ENCODE measurements at regions not wholly inside any gene's neighbourhood (a gene's known extent, or its start where the extent isn't known, plus 50 kb on each side); places are given as distances from the start of the nearest gene placed in this dataset.

- Mint-ChIP-seq H3K27me3 (peaks cover 10% of the 10 kb centered on the region), H3K27ac (no peak overlapping the region), H3K36me3 (ENCODE audit: low read depth) (no peaks in the 10 kb centered on the region), H3K9me3 (peaks cover 7% of the 10 kb centered on the region), H3K4me1 (no peaks in the 10 kb centered on the region), H3K4me3 (no peak overlapping the region)
- no peak for ATAC-seq (replicated peaks)
Measured at GRCh38 chr3:139729300-139729699, 51.5 kb upstream of the NMNAT3 start.

GRCh38 chr3:139728414-139728813, 50.6 kb upstream of the NMNAT3 start:
- Mint-ChIP-seq H3K27me3 (peaks cover 9% of the 10 kb centered on the region), H3K4me3 (no peak overlapping the region), H3K9me3 (peaks cover 5% of the 10 kb centered on the region), H3K27ac (no peak overlapping the region), H3K36me3 (ENCODE audit: low read depth) (no peaks in the 10 kb centered on the region), H3K4me1 (no peaks in the 10 kb centered on the region)
- no peak for ATAC-seq (replicated peaks)
